ENCODE measurements at regions not wholly inside any gene's neighbourhood (a gene's known extent, or its start where the extent isn't known, plus 50 kb on each side); places are given as distances from the start of the nearest gene placed in this dataset.

DNA sequence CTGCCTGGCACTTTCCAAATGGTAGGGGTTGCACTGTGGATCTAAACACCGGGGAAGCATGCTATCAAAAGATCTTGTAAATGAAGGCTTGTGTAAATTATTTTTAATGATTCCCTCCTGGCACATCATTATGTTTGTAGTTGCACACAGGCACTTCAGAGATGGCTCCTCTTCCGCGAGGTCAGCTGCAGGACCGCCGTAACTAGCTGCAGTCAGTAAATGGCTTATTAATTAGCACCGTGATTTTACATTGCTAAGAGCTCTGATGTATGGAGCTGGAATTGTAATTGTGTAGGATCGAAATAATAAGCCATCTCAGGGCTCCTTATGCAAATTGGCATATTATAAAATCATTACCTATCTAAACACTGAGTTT lies 397.6 kb upstream of the IRX1 start:
- Histone ChIP-seq H3K9me2 (ENCODE audit: insufficient read depth) (no peaks in the 10 kb centered on the region), H4K20me1 (ENCODE audit: insufficient read depth) (no peaks in the 10 kb centered on the region), H3K9ac (ENCODE audit: low read length) (no peak overlapping the region), H3K4me2 (ENCODE audit: low read length) (no peak overlapping the region), H3K79me2 (ENCODE audit: insufficient read depth, low read length) (no peaks in the 10 kb centered on the region), H2AFZ (ENCODE audit: low read depth, low read length, poor library complexity, severe bottlenecking) (no peak overlapping the region), H3K36me3 (ENCODE audit: control insufficient read depth in 1 of 2, insufficient read depth in 2 of 2, low read length in 2 of 2) (no peaks in the 10 kb centered on the region), H3K9me3 (ENCODE audit: control insufficient read depth in 1 of 2, insufficient read depth in 1 of 2, low read depth in 1 of 2, low read length in 2 of 2) (peaks cover 0 to 26% of the 10 kb centered on the region in 2 experiments; a peak in 2 of 4 replicates), H3K27me3 (ENCODE audit: insufficient read depth, low read length) (no peaks in the 10 kb centered on the region), H3K4me3 (replicated peaks in 1 of 2; ENCODE audit: low read depth in 1 of 2, low read length in 2 of 2) (no peak overlapping the region), H3K27ac (ENCODE audit: low read depth, low read length) (no peak overlapping the region), H3K4me1 (ENCODE audit: control insufficient read depth in 1 of 2, insufficient read depth in 2 of 2, low read length in 2 of 2) (no peaks in the 10 kb centered on the region)
- POLR2A ChIA-PET = no interaction called here
- intact Hi-C loops (cut with micrococcal nuclease) = no loop called here
- no TSS peak for BruUV-seq (replicated peaks)
- RAD21 ChIA-PET (ENCODE audit: low non-redundant PET in 1 of 2, low total read pairs in 2 of 2, uncharacterized antibody in 2 of 2, unreplicated experiment in 2 of 2) = no interaction called here
- no peak for ATAC-seq
- DNase-seq (ENCODE audit: low read depth, low spot score) = no peak
- CTCF ChIA-PET = no interaction called here
- TF ChIP-seq FOSL1 (IDR thresholded peaks at IDR 0.05; ENCODE audit: low read depth) (no peak), EZH2 (IDR thresholded peaks at IDR 0.05) (no peak), EZH2phosphoT487 (IDR thresholded peaks at IDR 0.05; ENCODE audit: borderline replicate concordance) (no peak), ATF3 (IDR thresholded peaks at IDR 0.05) (no peak), ELF1 (IDR thresholded peaks at IDR 0.05; ENCODE audit: borderline replicate concordance, low read depth) (no peak), YY1 (IDR thresholded peaks at IDR 0.05; ENCODE audit: extremely low read depth, insufficient replicate concordance, low read depth, low read length) (no peak)
- TF ChIP-seq, protein P1, sequence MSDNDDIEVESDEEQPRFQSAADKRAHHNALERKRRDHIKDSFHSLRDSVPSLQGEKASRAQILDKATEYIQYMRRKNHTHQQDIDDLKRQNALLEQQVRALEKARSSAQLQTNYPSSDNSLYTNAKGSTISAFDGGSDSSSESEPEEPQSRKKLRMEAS (IDR thresholded peaks at IDR 0.05) = no peak
- TF ChIP-seq, protein P2, sequence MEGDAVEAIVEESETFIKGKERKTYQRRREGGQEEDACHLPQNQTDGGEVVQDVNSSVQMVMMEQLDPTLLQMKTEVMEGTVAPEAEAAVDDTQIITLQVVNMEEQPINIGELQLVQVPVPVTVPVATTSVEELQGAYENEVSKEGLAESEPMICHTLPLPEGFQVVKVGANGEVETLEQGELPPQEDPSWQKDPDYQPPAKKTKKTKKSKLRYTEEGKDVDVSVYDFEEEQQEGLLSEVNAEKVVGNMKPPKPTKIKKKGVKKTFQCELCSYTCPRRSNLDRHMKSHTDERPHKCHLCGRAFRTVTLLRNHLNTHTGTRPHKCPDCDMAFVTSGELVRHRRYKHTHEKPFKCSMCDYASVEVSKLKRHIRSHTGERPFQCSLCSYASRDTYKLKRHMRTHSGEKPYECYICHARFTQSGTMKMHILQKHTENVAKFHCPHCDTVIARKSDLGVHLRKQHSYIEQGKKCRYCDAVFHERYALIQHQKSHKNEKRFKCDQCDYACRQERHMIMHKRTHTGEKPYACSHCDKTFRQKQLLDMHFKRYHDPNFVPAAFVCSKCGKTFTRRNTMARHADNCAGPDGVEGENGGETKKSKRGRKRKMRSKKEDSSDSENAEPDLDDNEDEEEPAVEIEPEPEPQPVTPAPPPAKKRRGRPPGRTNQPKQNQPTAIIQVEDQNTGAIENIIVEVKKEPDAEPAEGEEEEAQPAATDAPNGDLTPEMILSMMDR (IDR thresholded peaks at IDR 0.05 in 2 of 3, conservative IDR thresholded peaks at IDR 0.05 in 1 of 3; ENCODE audit: borderline replicate concordance in 1 of 3, insufficient read depth in 1 of 3, low read depth in 2 of 3, low read length in 2 of 3) = no peak
